ENCODE measurements at regions not wholly inside any gene's neighbourhood (a gene's known extent, or its start where the extent isn't known, plus 50 kb on each side); places are given as distances from the start of the nearest gene placed in this dataset.
"Not testable (repeated sequence)": the region's sequence is repeated elsewhere in the genome, so short reads cannot be mapped to it uniquely, and the experiment has no call there.

DNA sequence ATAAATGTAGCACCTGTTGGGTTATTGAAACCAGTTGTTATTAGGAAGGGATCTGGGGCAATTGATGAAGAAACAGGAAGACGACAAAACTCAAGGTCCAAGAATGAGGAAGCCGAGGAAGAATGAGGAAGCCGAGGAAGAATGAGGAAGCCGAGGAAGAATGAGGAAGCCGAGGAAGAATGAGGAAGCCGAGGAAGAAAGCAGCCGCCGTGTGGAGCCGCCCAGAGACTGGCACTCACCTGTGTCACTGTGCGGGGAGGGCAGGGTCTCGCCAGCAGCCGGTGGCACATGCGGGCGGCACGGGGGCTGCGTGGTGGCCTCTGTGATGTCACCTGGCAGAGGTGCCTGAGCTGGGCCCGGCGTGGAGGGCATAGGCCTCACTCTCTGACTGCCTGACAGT is 71.1 kb upstream of the CFAP46 start:
- 90% methylated on average over 18 of the region's 18 CpGs for WGBS (ENCODE audit: low lambda C conversion rate, missing lambda C conversion rate)
- Histone ChIP-seq H3K9me2 (replicated peaks; ENCODE audit: insufficient read depth) (no peaks in the 10 kb centered on the region), H3K4me2 (no peak overlapping the region), H3K36me3 (replicated peaks; ENCODE audit: insufficient read depth, low read depth) (no peaks in the 10 kb centered on the region), H3K4me3 (no peak overlapping the region), H3K79me2 (no peaks in the 10 kb centered on the region), H2AFZ (no peak overlapping the region), H3K9me3 (ENCODE audit: low read depth) (no peaks in the 10 kb centered on the region), H4K20me1 (ENCODE audit: insufficient read depth, poor library complexity, severe bottlenecking) (no peaks in the 10 kb centered on the region), H3K27me3 (no peaks in the 10 kb centered on the region), H3K4me1 (ENCODE audit: insufficient read depth) (peaks cover 5% of the 10 kb centered on the region), H3K27ac (no peak overlapping the region)
- DNase-seq (ENCODE audit: low spot score): no peak
- TF ChIP-seq EZH2phosphoT487 (IDR thresholded peaks at IDR 0.05; ENCODE audit: low read depth, severe bottlenecking, unreplicated experiment) (no peak), EZH2 (IDR thresholded peaks at IDR 0.05; ENCODE audit: borderline replicate concordance) (no peak)
- TF ChIP-seq, protein P1, sequence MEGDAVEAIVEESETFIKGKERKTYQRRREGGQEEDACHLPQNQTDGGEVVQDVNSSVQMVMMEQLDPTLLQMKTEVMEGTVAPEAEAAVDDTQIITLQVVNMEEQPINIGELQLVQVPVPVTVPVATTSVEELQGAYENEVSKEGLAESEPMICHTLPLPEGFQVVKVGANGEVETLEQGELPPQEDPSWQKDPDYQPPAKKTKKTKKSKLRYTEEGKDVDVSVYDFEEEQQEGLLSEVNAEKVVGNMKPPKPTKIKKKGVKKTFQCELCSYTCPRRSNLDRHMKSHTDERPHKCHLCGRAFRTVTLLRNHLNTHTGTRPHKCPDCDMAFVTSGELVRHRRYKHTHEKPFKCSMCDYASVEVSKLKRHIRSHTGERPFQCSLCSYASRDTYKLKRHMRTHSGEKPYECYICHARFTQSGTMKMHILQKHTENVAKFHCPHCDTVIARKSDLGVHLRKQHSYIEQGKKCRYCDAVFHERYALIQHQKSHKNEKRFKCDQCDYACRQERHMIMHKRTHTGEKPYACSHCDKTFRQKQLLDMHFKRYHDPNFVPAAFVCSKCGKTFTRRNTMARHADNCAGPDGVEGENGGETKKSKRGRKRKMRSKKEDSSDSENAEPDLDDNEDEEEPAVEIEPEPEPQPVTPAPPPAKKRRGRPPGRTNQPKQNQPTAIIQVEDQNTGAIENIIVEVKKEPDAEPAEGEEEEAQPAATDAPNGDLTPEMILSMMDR (IDR thresholded peaks at IDR 0.05; ENCODE audit: poor library complexity): no peak

DNA sequence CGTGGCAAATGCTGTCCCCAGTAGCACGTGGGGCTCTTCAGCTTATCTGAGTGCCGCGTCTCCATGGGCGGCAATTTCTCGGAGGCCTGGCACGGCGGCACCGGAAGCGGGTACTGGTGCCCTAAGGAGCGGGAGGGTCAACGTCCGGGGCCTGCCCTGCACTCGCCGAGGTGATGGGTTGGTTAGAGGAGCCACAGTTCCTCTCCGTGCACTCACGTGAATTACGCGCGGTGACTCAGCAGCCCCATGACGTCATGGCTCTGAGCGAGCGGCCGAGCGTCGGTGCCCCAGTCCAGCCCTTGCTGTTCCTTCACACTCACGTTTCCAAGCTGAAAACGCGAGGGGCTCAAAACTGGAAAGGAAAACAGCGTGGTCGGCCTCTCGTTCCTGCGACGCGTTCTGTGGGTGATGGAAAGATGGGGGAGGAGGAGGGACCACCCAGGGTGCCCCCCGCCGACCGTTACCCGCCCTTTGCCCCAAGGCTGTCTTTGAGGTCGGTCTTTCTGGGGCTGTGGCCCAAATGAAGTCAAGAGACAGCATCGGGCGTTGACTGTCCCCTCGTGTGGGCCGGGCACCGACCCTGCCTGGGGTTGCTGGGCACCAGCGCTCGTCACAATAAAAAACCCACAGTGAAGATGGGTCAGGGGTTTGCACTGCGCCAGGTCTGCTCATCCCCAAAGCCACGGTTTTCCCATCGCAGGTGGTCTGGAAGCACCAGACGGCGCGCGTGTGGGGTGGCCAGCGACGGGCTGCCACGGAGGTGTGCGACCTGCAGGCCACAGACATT is 70.4 kb upstream of the CFAP46 start:
- H3K4me2 ChIP-seq: no peak overlapping the region
- H3K4me1 ChIP-seq (ENCODE audit: insufficient read depth): peaks cover 5% of the 10 kb centered on the region
- WGBS (ENCODE audit: low lambda C conversion rate, missing lambda C conversion rate): 94% methylated on average over 58 of the region's 58 CpGs
- no peaks in the 10 kb centered on the region for H3K9me2 ChIP-seq (replicated peaks; ENCODE audit: insufficient read depth)
- H3K9me3 ChIP-seq (ENCODE audit: low read depth): no peaks in the 10 kb centered on the region
- no peaks in the 10 kb centered on the region for H4K20me1 ChIP-seq (ENCODE audit: insufficient read depth, poor library complexity, severe bottlenecking)
- DNase-seq (ENCODE audit: low spot score): no peak
- no peak overlapping the region for H3K4me3 ChIP-seq
- no peaks in the 10 kb centered on the region for H3K27me3 ChIP-seq
- H3K36me3 ChIP-seq (replicated peaks; ENCODE audit: insufficient read depth, low read depth): no peaks in the 10 kb centered on the region
- H2AFZ ChIP-seq: no peak overlapping the region
- H3K79me2 ChIP-seq: no peaks in the 10 kb centered on the region
- no peak overlapping the region for H3K27ac ChIP-seq
- TF ChIP-seq EZH2 (IDR thresholded peaks at IDR 0.05; ENCODE audit: borderline replicate concordance) (no peak), EZH2phosphoT487 (IDR thresholded peaks at IDR 0.05; ENCODE audit: low read depth, severe bottlenecking, unreplicated experiment) (no peak)
- TF ChIP-seq, protein P1 (IDR thresholded peaks at IDR 0.05; ENCODE audit: poor library complexity): no peak

DNA sequence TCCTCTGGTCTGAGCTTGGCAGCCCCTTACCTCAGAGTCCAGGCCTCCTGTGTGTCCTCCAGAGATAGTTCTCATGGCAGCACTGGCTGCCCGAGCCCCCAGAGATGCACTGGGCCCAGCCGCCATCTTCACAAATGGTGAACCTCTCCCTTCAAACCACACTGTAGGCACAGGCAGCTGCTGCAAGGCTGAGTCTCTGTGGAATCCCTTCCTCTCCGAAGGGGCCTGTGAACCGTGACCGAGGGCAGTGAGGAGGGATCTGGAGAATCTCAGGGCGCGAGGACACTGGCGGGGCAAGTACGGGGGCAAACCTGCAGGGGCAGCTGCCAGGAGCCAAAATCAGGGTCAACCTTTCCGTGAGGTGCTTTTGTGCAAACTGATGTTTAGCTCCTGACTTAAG is 69.5 kb upstream of the CFAP46 start:
- 84% methylated on average over 10 of the region's 10 CpGs for WGBS (ENCODE audit: low lambda C conversion rate, missing lambda C conversion rate)
- no peak for DNase-seq (ENCODE audit: low spot score)

DNA sequence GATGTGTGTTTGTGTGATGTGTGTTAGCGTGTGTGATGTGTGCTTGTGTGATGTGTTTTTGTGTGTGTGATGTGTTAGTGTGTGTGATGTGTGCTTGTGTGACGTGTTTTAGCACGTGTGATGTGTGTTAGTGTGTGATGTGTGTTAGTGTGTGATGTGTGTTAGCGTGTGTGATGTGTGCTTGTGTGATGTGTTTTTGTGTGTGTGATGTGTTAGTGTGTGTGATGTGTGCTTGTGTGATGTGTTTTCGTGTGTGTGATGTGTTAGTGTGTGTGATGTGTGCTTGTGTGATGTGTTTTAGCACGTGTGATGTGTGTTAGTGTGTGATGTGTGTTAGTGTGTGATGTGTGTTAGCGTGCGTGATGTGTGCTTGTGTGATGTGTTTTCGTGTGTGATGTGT is 69.0 kb upstream of the CFAP46 start:
- not testable (repeated sequence) for H3K4me1 ChIP-seq (ENCODE audit: insufficient read depth); H3K79me2 ChIP-seq; H3K4me2 ChIP-seq; H3K36me3 ChIP-seq (replicated peaks; ENCODE audit: insufficient read depth, low read depth); H4K20me1 ChIP-seq (ENCODE audit: insufficient read depth, poor library complexity, severe bottlenecking); H3K27ac ChIP-seq; H2AFZ ChIP-seq; H3K4me3 ChIP-seq; DNase-seq (ENCODE audit: low spot score); H3K9me3 ChIP-seq (ENCODE audit: low read depth); H3K9me2 ChIP-seq (replicated peaks; ENCODE audit: insufficient read depth); H3K27me3 ChIP-seq
- 99% methylated on average over 9 of the region's 9 CpGs for WGBS (ENCODE audit: low lambda C conversion rate, missing lambda C conversion rate)

More for the DNA sequence above, 69.5 kb upstream of the CFAP46 start:
- TF ChIP-seq EZH2 (IDR thresholded peaks at IDR 0.05; ENCODE audit: borderline replicate concordance): no peak
- TF ChIP-seq EZH2phosphoT487 (IDR thresholded peaks at IDR 0.05; ENCODE audit: low read depth, severe bottlenecking, unreplicated experiment): no peak
- TF ChIP-seq, protein P1 (IDR thresholded peaks at IDR 0.05; ENCODE audit: poor library complexity): no peak
- no peak overlapping the region for H2AFZ ChIP-seq
- H3K36me3 ChIP-seq (replicated peaks; ENCODE audit: insufficient read depth, low read depth): no peaks in the 10 kb centered on the region
- H4K20me1 ChIP-seq (ENCODE audit: insufficient read depth, poor library complexity, severe bottlenecking): no peaks in the 10 kb centered on the region
- H3K4me3 ChIP-seq: no peak overlapping the region
- H3K9me2 ChIP-seq (replicated peaks; ENCODE audit: insufficient read depth): no peaks in the 10 kb centered on the region
- peaks cover 5% of the 10 kb centered on the region for H3K4me1 ChIP-seq (ENCODE audit: insufficient read depth)
- no peaks in the 10 kb centered on the region for H3K79me2 ChIP-seq
- no peak overlapping the region for H3K27ac ChIP-seq
- H3K4me2 ChIP-seq: no peak overlapping the region
- no peaks in the 10 kb centered on the region for H3K9me3 ChIP-seq (ENCODE audit: low read depth)
- no peaks in the 10 kb centered on the region for H3K27me3 ChIP-seq

DNA sequence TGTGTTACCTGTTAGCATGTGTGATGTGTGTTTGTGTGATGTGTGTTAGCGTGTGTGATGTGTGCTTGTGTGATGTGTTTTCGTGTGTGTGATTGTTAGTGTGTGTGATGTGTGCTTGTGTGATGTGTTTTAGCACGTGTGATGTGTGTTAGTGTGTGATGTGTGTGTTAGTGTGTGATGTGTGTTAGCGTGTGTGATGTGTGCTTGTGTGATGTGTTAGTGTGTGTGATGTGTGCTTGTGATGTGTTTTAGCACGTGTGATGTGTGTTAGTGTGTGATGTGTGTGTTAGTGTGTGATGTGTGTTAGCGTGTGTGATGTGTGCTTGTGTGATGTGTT is 68.4 kb upstream of the CFAP46 start:
- H3K4me1 ChIP-seq (ENCODE audit: insufficient read depth); H3K36me3 ChIP-seq (replicated peaks; ENCODE audit: insufficient read depth, low read depth); H4K20me1 ChIP-seq (ENCODE audit: insufficient read depth, poor library complexity, severe bottlenecking); DNase-seq (ENCODE audit: low spot score); H2AFZ ChIP-seq; H3K4me2 ChIP-seq; H3K4me3 ChIP-seq; H3K27ac ChIP-seq; H3K79me2 ChIP-seq; H3K9me2 ChIP-seq (replicated peaks; ENCODE audit: insufficient read depth); H3K9me3 ChIP-seq (ENCODE audit: low read depth); H3K27me3 ChIP-seq: not testable (repeated sequence)
- 97% methylated on average over 5 of the region's 6 CpGs for WGBS (ENCODE audit: low lambda C conversion rate, missing lambda C conversion rate)

All from hepatocyte (in vitro differentiated cells).